ENCODE measurements at regions not wholly inside any gene's neighbourhood (a gene's known extent, or its start where the extent isn't known, plus 50 kb on each side); places are given as distances from the start of the nearest gene placed in this dataset.

GRCh38 chr6:98678481-98678880, 155.9 kb upstream of the POU3F2 start:
- no peaks in the 10 kb centered on the region for H3K4me1 ChIP-seq (ENCODE audit: control insufficient read depth in 1 of 2, insufficient read depth in 2 of 2, low read depth in 1 of 2, low read length in 1 of 2)
- no peaks in the 10 kb centered on the region for H3K36me3 ChIP-seq (replicated peaks in 1 of 2; ENCODE audit: control insufficient read depth in 1 of 2, insufficient read depth in 2 of 2, low read length in 1 of 2)
- no peak overlapping the region for H3K9ac ChIP-seq
- ChIA-PET POLR2A (no interaction called here), CTCF (no interaction called here)
- no peak overlapping the region for H3K27ac ChIP-seq (ENCODE audit: low read depth in 2 of 2, low read length in 1 of 2)
- no peak overlapping the region for H2AFZ ChIP-seq (ENCODE audit: low read depth)
- H3K4me3 ChIP-seq (ENCODE audit: low read depth in 2 of 2, low read length in 1 of 2) = no peak overlapping the region
- no peak overlapping the region for H3K4me2 ChIP-seq
- no peaks in the 10 kb centered on the region for H3K9me2 ChIP-seq
- 31% methylated on average over 2 of the region's 2 CpGs for WGBS (ENCODE audit: low lambda C conversion rate)
- H3K79me2 ChIP-seq (ENCODE audit: insufficient read depth) = no peaks in the 10 kb centered on the region
- no peaks in the 10 kb centered on the region for H3F3A ChIP-seq (replicated peaks; ENCODE audit: insufficient read depth)
- H3K9me3 ChIP-seq = no peaks in the 10 kb centered on the region
- DNase-seq = no peak
- no peak for TF ChIP-seq FOXM1 (IDR thresholded peaks at IDR 0.05; ENCODE audit: low read depth)
- no peak for TF ChIP-seq JUND (IDR thresholded peaks at IDR 0.05)
- TF ChIP-seq CTCF (IDR thresholded peaks at IDR 0.05) = no peak
- no peak for TF ChIP-seq GABPA (IDR thresholded peaks at IDR 0.05; ENCODE audit: low read depth)
- TF ChIP-seq YY1 (IDR thresholded peaks at IDR 0.05; ENCODE audit: low read depth) = no peak
- no peak for TF ChIP-seq CHD2 (IDR thresholded peaks at IDR 0.05; ENCODE audit: low read length, partially characterized antibody)
- no peak for TF ChIP-seq REST (IDR thresholded peaks at IDR 0.05; ENCODE audit: low read depth, low read length)
- TF ChIP-seq ELF1 (IDR thresholded peaks at IDR 0.05) = no peak
- no peaks in the 10 kb centered on the region for H4K20me1 ChIP-seq (ENCODE audit: insufficient read depth)
- no peaks in the 10 kb centered on the region for H3K27me3 ChIP-seq (ENCODE audit: insufficient read depth)

GRCh38 chr6:98686008-98686601, 148.3 kb upstream of the POU3F2 start:
- POLR2A ChIA-PET = no interaction called here
- H3K9ac ChIP-seq = no peak overlapping the region
- no peaks in the 10 kb centered on the region for H3K79me2 ChIP-seq (ENCODE audit: insufficient read depth)
- H3K9me2 ChIP-seq = no peaks in the 10 kb centered on the region
- H3F3A ChIP-seq (replicated peaks; ENCODE audit: insufficient read depth) = no peaks in the 10 kb centered on the region
- no peaks in the 10 kb centered on the region for H3K9me3 ChIP-seq
- H3K4me3 ChIP-seq (ENCODE audit: low read depth in 2 of 2, low read length in 1 of 2) = no peak overlapping the region
- no peaks in the 10 kb centered on the region for H3K36me3 ChIP-seq (replicated peaks in 1 of 2; ENCODE audit: control insufficient read depth in 1 of 2, insufficient read depth in 2 of 2, low read length in 1 of 2)
- H3K4me2 ChIP-seq = no peak overlapping the region
- H2AFZ ChIP-seq (ENCODE audit: low read depth) = no peak overlapping the region
- DNase-seq = no peak
- 60% methylated on average over 1 of the region's 1 CpG for WGBS (ENCODE audit: low lambda C conversion rate)
- no peaks in the 10 kb centered on the region for H3K4me1 ChIP-seq (ENCODE audit: control insufficient read depth in 1 of 2, insufficient read depth in 2 of 2, low read depth in 1 of 2, low read length in 1 of 2)
- CTCF ChIA-PET = interaction anchor here (1.2 kb wide), 1 partner anchor 39 kb away, joined by 3 read pairs; no protein-coding TSS in a partner anchor
- H4K20me1 ChIP-seq (ENCODE audit: insufficient read depth) = no peaks in the 10 kb centered on the region
- no peak overlapping the region for H3K27ac ChIP-seq (ENCODE audit: low read depth in 2 of 2, low read length in 1 of 2)
- H3K27me3 ChIP-seq (ENCODE audit: insufficient read depth) = no peaks in the 10 kb centered on the region
- TF ChIP-seq PBX3 (IDR thresholded peaks at IDR 0.05) (no peak), POLR2AphosphoS5 (IDR thresholded peaks at IDR 0.05; ENCODE audit: low read depth, low read length) (no peak), EP300 (IDR thresholded peaks at IDR 0.05; ENCODE audit: borderline replicate concordance in 1 of 2, low read depth in 1 of 2, low read length in 1 of 2) (no peak), RAD21 (IDR thresholded peaks at IDR 0.05; ENCODE audit: low read length) (no peak), ZBTB33 (IDR thresholded peaks at IDR 0.05; ENCODE audit: borderline replicate concordance, low read depth) (no peak), FOXJ3 (CRISPR knock-in tag; IDR thresholded peaks at IDR 0.05) (no peak), RCOR1 (IDR thresholded peaks at IDR 0.05; ENCODE audit: low read length) (no peak), JUND (IDR thresholded peaks at IDR 0.05) (no peak), MAX (IDR thresholded peaks at IDR 0.05; ENCODE audit: low read depth) (no peak), CTCF (IDR thresholded peaks at IDR 0.05) (no peak), NRF1 (IDR thresholded peaks at IDR 0.05; ENCODE audit: low read depth, low read length) (no peak), MEF2A (IDR thresholded peaks at IDR 0.05; ENCODE audit: borderline replicate concordance, low read depth) (no peak)
